Stomach (tissue), 4 donors: ENCODE measurements at regions not wholly inside any gene's neighbourhood (a gene's known extent, or its start where the extent isn't known, plus 50 kb on each side); places are given as distances from the start of the nearest gene placed in this dataset.

Experiments used
- CTCF ChIP-seq, 7 experiments: fragments of 450-650 bp in 4 of 7; fragments of 200-600 bp in 3 of 7; sonication (generic) in 3 of 7; IDR thresholded peaks; one replicate each; pipeline ENCODE4 v1.5.1; 2016 to 2019; ENCODE audit warnings: antibody characterized with exemption in 7 of 7, control low read depth in 2 of 7, mild to moderate bottlenecking in 1 of 7
- POLR2A ChIP-seq, 4 donors: fragments of 450-650 bp; IDR thresholded peaks; one replicate each; pipeline ENCODE4 v1.6.1; 2016; ENCODE audit warnings: antibody characterized with exemption in 4 of 4, control low read depth in 2 of 4, mild to moderate bottlenecking in 1 of 4, moderate library complexity in 1 of 4
- POLR2AphosphoS5 ChIP-seq, 3 donors: sonication (generic); formaldehyde crosslinking; IDR thresholded peaks; one replicate each; pipeline ENCODE4 v1.6.1; 2016; ENCODE audit warnings: antibody characterized with exemption in 3 of 3

GRCh38 chr10:42984761-42985325 lies 92.0 kb upstream of the RET start:
- TF ChIP-seq CTCF (IDR thresholded peaks at IDR 0.05), result no peak
- no peak for TF ChIP-seq POLR2A (IDR thresholded peaks at IDR 0.05)
- TF ChIP-seq POLR2AphosphoS5 (IDR thresholded peaks at IDR 0.05), result no peak
